Psoas muscle (tissue), 7 donors: ENCODE measurements at regions not wholly inside any gene's neighbourhood (a gene's known extent, or its start where the extent isn't known, plus 50 kb on each side); places are given as distances from the start of the nearest gene placed in this dataset.

Experiments
- ATAC-seq, 4 donors: fragments of 200-7000 bp; cut with Tn5 transposase; one replicate each; pipeline ENCODE4 v1.9.1; 2020; ENCODE audit warnings: moderate library complexity in 3 of 4, mild to moderate bottlenecking in 2 of 4
- DNase-seq, 2 donors: peaks; one replicate each; pipeline ENCODE4 v3.0.0-alpha.2; 2020
- H3K27ac ChIP-seq: fragments of 200-600 bp; one replicate; pipeline ENCODE4 v1.8.0; 2022
- H3K27me3 ChIP-seq, 3 donors: fragments of 200-600 bp in 1 of 3; one replicate each; pipeline versions ENCODE4 v1.6.1 to v1.8.0; 2013 to 2022; ENCODE audit warnings: low read length in 2 of 3, mild to moderate bottlenecking in 2 of 3, moderate library complexity in 1 of 3; ENCODE audit not compliant: insufficient read depth in 3 of 3
- H3K36me3 ChIP-seq, 2 donors: fragments of 200-600 bp in 1 of 2; one replicate each; pipeline versions ENCODE4 v1.6.1 to v1.8.0; 2013 to 2022; ENCODE audit warnings: low read depth in 1 of 2, mild to moderate bottlenecking in 1 of 2, moderate library complexity in 1 of 2; ENCODE audit not compliant: insufficient read depth in 1 of 2
- H3K4me1 ChIP-seq: fragments of 200-600 bp; one replicate; pipeline ENCODE4 v1.8.0; 2022
- H3K4me3 ChIP-seq: fragments of 200-600 bp; one replicate; pipeline ENCODE4 v1.8.0; 2022; ENCODE audit warnings: mild to moderate bottlenecking
- H3K9me3 ChIP-seq: fragments of 200-600 bp; one replicate; pipeline ENCODE4 v1.8.0; 2022
- CTCF ChIP-seq: fragments of 200-600 bp; IDR thresholded peaks from one replicate; pipeline ENCODE4 v1.8.0; 2022; ENCODE audit warnings: antibody characterized with exemption
- WGBS, 3 donors: extraction: QIAGEN DNeasy Blood & Tissue Kit; methylation state at CpG; one replicate each; pipeline versions ENCODE4 v1.1.6 to v1.1.7; 2013; 5-methylcytosine and 5-hydroxymethylcytosine counted together
- intact Hi-C, 2 donors: fragments of 100-400 bp; cut with DNase I; formaldehyde crosslinking; loops; one replicate each; pipeline versions ENCODE4 v1.11.0 to v1.14.2; 2022
- donor health status: healthy with polysubstance abuse.
- donor health status: DM: no; HTN: no; CAD: no; lungs with moderate emphysema.
- donor health status: Bipolar disorder and iron deficiency.
- donor health status: healthy.
- donor health status: DM: yes; HTN: yes; CAD: no.
- donor health status: DM: no; HTN: no; CAD: no.
- donor health status: DM: yes; HTN: yes; CAD: no.

DNA sequence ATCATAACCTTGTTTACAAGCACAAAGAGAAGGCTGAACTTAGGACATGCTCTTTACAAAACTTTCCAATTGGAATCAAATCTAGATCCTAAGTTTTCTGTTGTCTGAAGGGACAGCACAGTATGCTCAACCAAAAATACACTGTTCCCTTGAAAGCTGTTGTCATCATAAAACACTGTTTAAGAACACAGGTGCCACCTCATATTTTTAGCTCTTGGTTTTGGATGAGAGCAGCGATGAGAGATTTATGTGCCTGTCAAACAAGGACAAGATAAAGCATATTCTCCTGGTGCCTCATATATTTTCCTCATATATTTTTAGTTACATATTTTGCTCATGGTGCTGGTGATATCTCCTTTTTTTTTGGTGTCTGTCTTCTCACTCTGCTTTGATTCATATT is 788.4 kb downstream of the AACS start:
- no peak for ATAC-seq
- 32 to 62% (median 48%) methylated on average over 1 of the region's 1 CpG for WGBS, 3 donors

GRCh38 chr12:125856366-125856765 is 791.1 kb downstream of the AACS start:
- TF ChIP-seq CTCF = no peak
- no peaks in the 10 kb centered on the region for H3K9me3 ChIP-seq
- 21 to 38% (median 35%) methylated on average over 3 of the region's 3 CpGs for WGBS, 3 donors
- DNase-seq (no peak), ATAC-seq (no peak)
- H3K36me3 ChIP-seq = no peaks in the 10 kb centered on the region
- no peaks in the 10 kb centered on the region for H3K4me1 ChIP-seq
- intact Hi-C loops = no loop called here
- no peak overlapping the region for H3K4me3 ChIP-seq
- H3K27ac ChIP-seq = no peak overlapping the region
- no peaks in the 10 kb centered on the region for H3K27me3 ChIP-seq

More for the DNA sequence above, 788.4 kb downstream of the AACS start:
- no peak for TF ChIP-seq CTCF
- intact Hi-C loops = no loop called here
- no peaks in the 10 kb centered on the region for H3K36me3 ChIP-seq
- DNase-seq = no peak
- H3K27me3 ChIP-seq = no peaks in the 10 kb centered on the region
- no peak overlapping the region for H3K27ac ChIP-seq
- H3K4me1 ChIP-seq = no peaks in the 10 kb centered on the region
- H3K9me3 ChIP-seq = no peaks in the 10 kb centered on the region
- no peak overlapping the region for H3K4me3 ChIP-seq

- ATAC-seq (no peak), DNase-seq (no peak)
- Histone ChIP-seq H3K4me1 (no peaks in the 10 kb centered on the region), H3K27ac (no peak overlapping the region), H3K27me3 (peaks cover 0 to 4% (median 0%) of the 10 kb centered on the region in 3 donors), H3K36me3 (no peaks in the 10 kb centered on the region), H3K9me3 (no peaks in the 10 kb centered on the region), H3K4me3 (no peak overlapping the region)
- no peak for TF ChIP-seq CTCF
- 62 to 65% (median 62%) methylated on average over 3 of the region's 3 CpGs for WGBS, 3 donors
- intact Hi-C loops = no loop called here
Measured at GRCh38 chr12:125856896-125857295, 791.7 kb downstream of the AACS start.

GRCh38 chr12:125860672-125861288 is 795.5 kb downstream of the AACS start:
- WGBS, 3 donors = 86 to 88% (median 87%) methylated on average over 17 of the region's 17 CpGs
- H3K4me3 ChIP-seq = peak overlapping the region; percentile 42
- ATAC-seq (no peak), DNase-seq (no peak)
- H3K36me3 ChIP-seq = no peaks in the 10 kb centered on the region
- intact Hi-C loops = no loop called here
- H3K4me1 ChIP-seq = no peaks in the 10 kb centered on the region
- no peak overlapping the region for H3K27ac ChIP-seq
- H3K27me3 ChIP-seq = peaks cover 0 to 4% (median 0%) of the 10 kb centered on the region in 3 donors
- TF ChIP-seq CTCF = no peak
- no peaks in the 10 kb centered on the region for H3K9me3 ChIP-seq
